Jurkat, Clone E6-1 (cell line): ENCODE measurements at regions not wholly inside any gene's neighbourhood (a gene's known extent, or its start where the extent isn't known, plus 50 kb on each side); places are given as distances from the start of the nearest gene placed in this dataset.

Source experiments
- DNase-seq: peaks from one replicate; pipeline ENCODE4 v3.0.0-alpha.2; 2011; ENCODE audit warnings: low read depth, low spot score
- H3K4me3 ChIP-seq: 2 replicates; pipeline ENCODE4 v1.5.1; 2011; ENCODE audit warnings: mild to moderate bottlenecking, low read length, control low read depth, moderate library complexity

DNA sequence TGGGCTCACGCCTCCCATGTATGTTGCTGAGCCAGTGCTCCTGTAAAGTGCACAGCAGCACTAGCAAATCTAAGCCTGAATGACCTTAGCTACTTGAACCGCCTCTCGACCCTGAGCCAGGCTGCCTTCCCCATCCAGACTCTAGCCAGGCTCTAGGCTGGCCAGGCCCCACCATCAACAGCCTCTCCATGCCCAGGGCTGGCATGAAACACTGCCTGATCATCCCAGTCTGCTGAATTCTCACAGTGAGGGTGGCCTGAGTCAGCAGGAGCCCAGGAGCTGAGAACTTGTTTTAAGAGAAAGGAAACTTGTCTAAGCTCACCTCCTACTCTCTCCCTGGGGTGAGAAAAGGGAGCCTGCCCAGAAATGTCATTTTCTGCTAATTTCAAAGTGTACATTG, 733.3 kb downstream of the PTPRU start:
- H3K4me3 ChIP-seq = no peak overlapping the region

GRCh38 chr1:29967261-29967660, 730.9 kb downstream of the PTPRU start:
- H3K4me3 ChIP-seq = no peak overlapping the region
- no peak for DNase-seq

More for the DNA sequence above, 733.3 kb downstream of the PTPRU start:
- no peak for DNase-seq

- DNase-seq = no peak
- H3K4me3 ChIP-seq = no peak overlapping the region
Observed at GRCh38 chr1:29966526-29967045, 730.3 kb downstream of the PTPRU start.

DNA sequence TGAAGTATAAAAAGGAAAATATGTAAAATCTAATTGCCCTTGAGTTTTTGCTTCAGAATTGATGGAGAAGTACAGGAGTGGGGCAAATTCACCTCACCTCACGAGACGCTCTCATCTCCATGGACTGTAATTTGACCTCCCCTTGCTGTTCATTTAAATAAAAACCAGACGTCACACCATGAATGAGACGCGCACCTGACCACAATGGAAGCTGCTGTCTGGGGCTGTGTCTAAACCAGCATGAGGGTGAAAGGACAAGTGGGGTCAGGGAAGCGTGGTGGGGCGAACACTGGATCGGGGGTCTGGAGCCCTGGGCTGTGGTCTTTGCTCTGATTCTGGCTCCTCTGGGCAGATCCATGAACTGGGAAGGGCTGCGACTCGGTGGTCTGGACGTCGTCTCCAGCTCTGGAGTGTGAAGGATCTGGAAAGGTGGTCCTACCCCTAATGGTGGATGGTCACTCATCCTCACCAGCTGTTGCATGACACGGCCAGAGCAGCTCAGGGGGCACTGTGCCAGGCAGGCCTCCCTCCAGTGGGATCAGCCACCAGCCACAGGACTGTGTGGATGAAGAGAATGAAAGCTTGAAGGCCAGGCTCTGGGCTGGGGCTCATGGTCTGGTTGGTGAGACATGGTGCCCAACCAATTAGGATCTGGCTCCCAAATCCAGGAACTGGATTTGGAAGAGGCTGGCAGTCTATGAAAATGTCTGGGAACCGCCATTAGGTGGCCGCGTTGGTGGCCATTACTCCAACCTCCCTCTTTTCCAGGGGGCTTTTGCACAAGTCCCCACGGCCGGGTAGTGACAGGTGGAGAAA, 728.6 kb downstream of the PTPRU start:
- no peak for DNase-seq
- H3K4me3 ChIP-seq = no peak overlapping the region

DNA sequence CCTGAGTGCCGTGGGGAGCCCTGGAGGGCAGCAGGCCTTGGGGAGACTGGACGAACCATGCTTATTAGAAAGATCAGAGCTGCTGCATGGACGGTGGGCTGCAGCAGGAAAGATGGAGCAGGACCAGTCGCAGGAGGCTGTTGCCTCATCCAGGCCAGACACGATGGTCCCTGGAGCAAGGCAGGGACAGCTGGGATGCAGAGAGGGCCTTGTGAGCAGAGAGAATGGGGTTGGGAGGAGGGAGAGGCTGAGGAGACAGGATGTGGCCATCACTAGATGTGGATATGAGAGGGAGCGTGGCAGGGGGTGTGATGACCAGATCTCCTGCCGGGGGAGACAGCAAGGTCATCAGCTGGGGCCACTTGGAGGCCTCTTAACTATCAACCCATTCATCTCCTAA, 727.6 kb downstream of the PTPRU start:
- no peak for DNase-seq
- H3K4me3 ChIP-seq = no peak overlapping the region

DNA sequence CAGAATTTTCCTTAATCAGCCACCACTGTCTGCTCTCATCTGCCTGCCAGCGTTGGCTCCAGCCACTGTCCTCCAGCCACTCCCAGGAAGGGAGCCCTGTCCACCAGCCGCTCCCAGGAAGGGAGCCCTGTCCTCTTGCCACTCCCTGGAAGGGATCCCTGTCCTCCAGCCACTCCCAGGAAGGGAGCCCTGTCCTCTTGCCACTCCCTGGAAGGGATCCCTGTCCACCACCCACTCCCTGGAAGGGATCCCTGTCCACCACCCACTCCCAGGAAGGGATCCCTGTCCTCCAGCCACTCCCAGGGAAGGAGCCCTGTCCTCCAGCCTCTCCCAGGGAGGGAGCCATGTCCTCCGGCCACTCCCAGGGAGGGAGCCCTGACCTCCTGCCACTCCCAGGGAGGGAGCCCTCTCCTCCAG, 726.5 kb downstream of the PTPRU start:
- no peak for DNase-seq
- no peak overlapping the region for H3K4me3 ChIP-seq

- no peak overlapping the region for H3K4me3 ChIP-seq
- DNase-seq = no peak
Observed at GRCh38 chr1:29962336-29962735, 726.0 kb downstream of the PTPRU start.

- no peak overlapping the region for H3K4me3 ChIP-seq
Observed at GRCh38 chr1:29961293-29962059, 725.2 kb downstream of the PTPRU start.

DNA sequence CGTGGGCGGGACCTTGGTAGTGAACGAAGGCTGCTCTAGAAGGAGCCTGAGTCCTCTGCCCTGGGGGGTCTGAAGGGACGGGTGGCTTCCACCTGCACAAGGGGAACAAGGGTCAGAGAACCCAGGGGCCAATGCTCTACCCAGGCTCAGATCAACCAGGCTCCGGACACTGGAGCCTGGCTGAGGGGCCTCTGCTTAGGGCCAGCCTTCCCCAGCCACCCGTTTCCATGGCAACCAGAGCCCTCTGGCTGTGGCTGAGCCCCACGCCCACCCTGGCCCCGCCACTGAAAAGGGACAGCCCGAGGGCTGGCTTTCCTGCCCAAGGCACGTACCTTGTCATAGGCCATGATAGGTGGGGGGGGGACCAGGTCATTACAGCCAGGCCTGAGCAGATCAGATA, 724.6 kb downstream of the PTPRU start:
- H3K4me3 ChIP-seq = no peak overlapping the region
- no peak for DNase-seq

More at GRCh38 chr1:29961293-29962059, 725.2 kb downstream of the PTPRU start:
- no peak for DNase-seq

GRCh38 chr1:29960156-29960755, 723.9 kb downstream of the PTPRU start:
- no peak for DNase-seq
- H3K4me3 ChIP-seq = no peak overlapping the region

DNA sequence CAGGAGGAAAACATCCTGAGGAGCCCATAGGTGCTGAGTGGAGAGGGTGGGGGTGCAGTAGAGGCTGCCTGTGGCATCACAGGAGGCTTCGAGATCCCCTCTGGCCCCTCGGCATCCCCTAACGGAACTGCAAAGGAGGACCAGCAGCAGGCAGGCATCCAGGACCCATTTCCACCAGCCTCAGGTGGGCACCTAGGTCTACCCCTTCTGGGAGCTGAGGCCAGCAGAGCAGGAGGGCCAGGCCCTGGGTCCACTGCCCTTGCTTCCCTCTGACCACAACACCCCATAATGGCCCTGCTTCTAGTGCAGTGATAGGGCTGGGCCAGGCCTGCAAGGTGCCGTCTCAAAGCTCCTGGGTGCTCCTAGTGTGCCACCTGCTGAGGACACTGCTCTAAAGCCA, 723.0 kb downstream of the PTPRU start:
- no peak for DNase-seq
- H3K4me3 ChIP-seq = no peak overlapping the region

- DNase-seq = no peak
- H3K4me3 ChIP-seq = no peak overlapping the region
Observed at GRCh38 chr1:29958271-29958670, 721.9 kb downstream of the PTPRU start.

- DNase-seq = no peak
- H3K4me3 ChIP-seq = no peak overlapping the region
Observed at GRCh38 chr1:29956349-29957030, 720.2 kb downstream of the PTPRU start.

GRCh38 chr1:29954591-29954990, 718.3 kb downstream of the PTPRU start:
- DNase-seq = no peak
- H3K4me3 ChIP-seq = no peak overlapping the region

DNA sequence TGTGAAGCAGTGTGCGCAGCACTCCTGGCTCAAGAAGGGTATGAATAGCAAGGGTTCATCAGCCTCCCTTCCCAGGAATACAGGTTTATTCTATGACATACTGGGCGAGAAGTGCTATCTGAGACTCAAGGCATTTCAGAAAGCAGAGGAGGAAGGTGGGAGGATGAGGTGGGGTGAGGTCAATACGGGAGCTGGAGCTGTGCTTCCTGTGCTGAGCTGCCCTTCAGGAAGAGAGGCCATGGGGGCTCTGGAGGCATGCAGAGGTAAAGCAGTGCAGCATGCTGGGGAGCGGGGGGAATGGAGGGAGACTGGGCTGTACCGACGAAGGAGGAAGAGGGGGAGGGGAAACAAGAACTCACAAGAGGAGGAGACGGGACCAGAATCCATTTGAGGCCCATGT, 717.6 kb downstream of the PTPRU start:
- H3K4me3 ChIP-seq = no peak overlapping the region
- no peak for DNase-seq

DNA sequence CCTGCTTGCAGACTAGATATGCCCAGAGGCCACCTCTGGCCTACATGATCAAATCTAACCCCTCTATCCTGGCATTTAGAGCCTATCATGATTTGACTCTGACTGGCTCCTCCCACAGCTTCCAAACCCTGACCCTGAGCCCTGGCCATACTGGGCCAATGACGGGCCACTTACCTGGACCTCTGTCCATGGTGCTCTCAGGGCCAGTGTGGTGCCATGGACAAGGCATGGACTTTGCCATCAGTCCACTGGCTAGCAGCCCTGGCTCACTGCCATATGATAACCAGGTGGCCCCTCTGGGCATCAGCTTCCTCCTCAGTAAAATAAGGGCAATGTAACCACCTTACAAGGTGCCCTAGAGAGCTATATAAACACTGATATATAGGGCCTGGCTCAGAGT, 713.4 kb downstream of the PTPRU start:
- DNase-seq = no peak
- no peak overlapping the region for H3K4me3 ChIP-seq

GRCh38 chr1:29948581-29948980, 712.3 kb downstream of the PTPRU start:
- peak; percentile 37 for DNase-seq
- no peak overlapping the region for H3K4me3 ChIP-seq

DNA sequence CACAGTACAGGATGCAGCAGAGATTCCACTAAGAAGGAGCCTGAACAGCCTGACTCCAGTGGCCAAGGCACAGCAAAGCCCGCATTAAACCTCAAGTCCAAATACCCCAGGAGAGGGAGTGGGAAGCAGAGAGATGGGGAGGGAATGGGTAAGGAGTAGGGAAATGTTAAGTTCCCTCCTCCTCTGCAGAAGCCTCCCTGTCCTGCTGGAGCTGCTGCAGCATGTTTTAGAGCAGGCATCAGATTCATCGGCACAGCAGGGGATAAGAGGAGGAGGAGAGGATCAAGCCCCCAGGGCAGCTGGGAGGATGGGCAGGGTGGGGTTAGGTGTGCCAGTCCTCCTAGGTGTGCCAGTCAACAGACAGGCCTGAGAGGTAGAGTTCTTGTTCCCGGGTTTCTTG, 709.7 kb downstream of the PTPRU start:
- H3K4me3 ChIP-seq = no peak overlapping the region
- DNase-seq = no peak

DNA sequence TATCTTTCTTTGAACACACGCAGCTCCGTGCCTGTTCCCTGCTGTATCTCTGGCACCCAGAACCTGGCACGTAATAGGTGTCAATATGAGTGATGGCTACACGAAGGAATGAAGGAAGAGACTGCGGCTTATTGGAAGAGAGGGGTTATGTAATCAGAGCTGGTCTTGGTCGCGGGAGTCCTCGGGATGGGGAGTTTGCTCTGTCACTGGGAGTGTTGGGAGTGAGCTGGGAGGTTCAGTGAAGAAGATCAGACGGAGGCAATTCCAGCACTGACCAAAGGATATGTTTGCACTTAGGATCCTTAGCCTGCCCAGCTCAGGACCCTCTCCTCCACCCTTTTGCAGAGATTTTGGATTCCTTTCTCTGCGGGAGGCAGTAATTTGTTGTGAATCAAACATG, 709.1 kb downstream of the PTPRU start:
- no peak overlapping the region for H3K4me3 ChIP-seq
- DNase-seq = no peak
